ENCODE measurements at regions not wholly inside any gene's neighbourhood (a gene's known extent, or its start where the extent isn't known, plus 50 kb on each side); places are given as distances from the start of the nearest gene placed in this dataset.

GRCh38 chr20:50416269-50417022, 93.7 kb upstream of the PTPN1 start:
- FAIRE-seq: no peak
- TF ChIP-seq POLR2A (IDR thresholded peaks at IDR 0.05; ENCODE audit: low read depth, low read length) (no peak), TAF1 (IDR thresholded peaks at IDR 0.05; ENCODE audit: borderline replicate concordance, low read depth, low read length) (no peak), POLR2AphosphoS5 (IDR thresholded peaks at IDR 0.05; ENCODE audit: low read depth, low read length) (no peak)
- DNase-seq (ENCODE audit: insufficient read length): no peak

DNA sequence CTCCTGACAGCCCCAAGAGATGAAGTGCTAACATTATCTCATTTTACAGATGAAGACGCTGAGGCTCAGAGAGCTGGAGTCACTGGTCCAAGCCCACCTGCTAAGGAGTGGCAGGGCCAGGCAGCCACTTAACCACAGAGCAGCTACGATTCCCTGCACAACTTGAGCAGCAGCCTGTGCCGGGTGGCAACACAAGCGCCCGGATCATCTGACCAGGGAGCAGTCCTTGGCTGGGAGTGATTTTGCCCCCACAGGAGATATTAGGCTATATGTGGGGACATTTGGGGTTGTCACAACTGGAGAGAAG, 93.2 kb upstream of the PTPN1 start:
- DNase-seq (ENCODE audit: insufficient read length): no peak
- no peak for FAIRE-seq
- no peak for TF ChIP-seq TAF1 (IDR thresholded peaks at IDR 0.05; ENCODE audit: borderline replicate concordance, low read depth, low read length)

- no peak for DNase-seq (ENCODE audit: insufficient read length)
- FAIRE-seq: no peak
- no peak for TF ChIP-seq POLR2A (IDR thresholded peaks at IDR 0.05; ENCODE audit: low read depth, low read length)
- no peak for TF ChIP-seq POLR2AphosphoS5 (IDR thresholded peaks at IDR 0.05; ENCODE audit: low read depth, low read length)
- TF ChIP-seq TAF1 (IDR thresholded peaks at IDR 0.05; ENCODE audit: borderline replicate concordance, low read depth, low read length): no peak
Measured at GRCh38 chr20:50417484-50418235, 92.5 kb upstream of the PTPN1 start.

DNA sequence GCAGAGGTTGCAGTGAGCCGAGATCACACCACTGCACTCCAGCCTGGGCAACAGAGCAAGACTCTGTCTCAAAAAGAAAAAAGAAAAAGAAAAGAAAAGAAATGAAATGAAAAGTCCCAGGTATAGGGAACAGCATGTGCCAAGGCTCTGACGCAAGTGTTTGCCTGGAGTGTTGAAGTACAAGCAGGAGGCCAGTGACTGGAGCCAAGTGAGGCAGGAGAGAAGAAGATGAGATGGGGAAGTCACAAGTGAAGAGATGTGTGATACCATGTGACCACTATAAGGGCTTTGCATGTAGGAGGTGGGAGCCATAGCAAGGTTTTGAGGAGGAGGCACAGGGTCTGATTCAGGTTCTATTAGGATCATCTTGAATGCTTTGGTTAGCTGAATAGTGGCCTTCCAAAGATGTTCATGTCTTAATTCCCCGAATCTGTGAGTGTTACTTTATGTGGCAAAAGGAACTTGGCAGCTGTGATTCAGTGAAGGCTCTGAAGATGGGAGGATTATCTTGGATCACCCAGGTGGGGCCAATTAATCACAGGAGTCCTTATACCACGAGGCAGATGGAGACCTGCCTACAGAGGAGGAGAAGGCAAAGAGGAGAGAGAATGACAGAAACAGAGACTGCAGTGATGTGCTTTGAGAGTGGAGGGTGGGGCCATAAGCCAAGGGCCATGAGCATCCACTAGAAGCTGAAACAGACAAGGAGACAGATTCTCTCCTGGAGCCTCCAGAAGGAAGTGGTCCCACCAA, 91.1 kb upstream of the PTPN1 start:
- DNase-seq (ENCODE audit: insufficient read length): no peak
- TF ChIP-seq TAF1 (IDR thresholded peaks at IDR 0.05; ENCODE audit: borderline replicate concordance, low read depth, low read length) (no peak), POLR2A (IDR thresholded peaks at IDR 0.05; ENCODE audit: low read depth, low read length) (no peak), POLR2AphosphoS5 (IDR thresholded peaks at IDR 0.05; ENCODE audit: low read depth, low read length) (no peak)
- no peak for FAIRE-seq

- TF ChIP-seq TAF1 (IDR thresholded peaks at IDR 0.05; ENCODE audit: borderline replicate concordance, low read depth, low read length) (no peak), POLR2AphosphoS5 (IDR thresholded peaks at IDR 0.05; ENCODE audit: low read depth, low read length) (no peak), POLR2A (IDR thresholded peaks at IDR 0.05; ENCODE audit: low read depth, low read length) (no peak)
- DNase-seq (ENCODE audit: insufficient read length) (no peak), FAIRE-seq (no peak)
Measured at GRCh38 chr20:50420380-50420779, 89.8 kb upstream of the PTPN1 start.

DNA sequence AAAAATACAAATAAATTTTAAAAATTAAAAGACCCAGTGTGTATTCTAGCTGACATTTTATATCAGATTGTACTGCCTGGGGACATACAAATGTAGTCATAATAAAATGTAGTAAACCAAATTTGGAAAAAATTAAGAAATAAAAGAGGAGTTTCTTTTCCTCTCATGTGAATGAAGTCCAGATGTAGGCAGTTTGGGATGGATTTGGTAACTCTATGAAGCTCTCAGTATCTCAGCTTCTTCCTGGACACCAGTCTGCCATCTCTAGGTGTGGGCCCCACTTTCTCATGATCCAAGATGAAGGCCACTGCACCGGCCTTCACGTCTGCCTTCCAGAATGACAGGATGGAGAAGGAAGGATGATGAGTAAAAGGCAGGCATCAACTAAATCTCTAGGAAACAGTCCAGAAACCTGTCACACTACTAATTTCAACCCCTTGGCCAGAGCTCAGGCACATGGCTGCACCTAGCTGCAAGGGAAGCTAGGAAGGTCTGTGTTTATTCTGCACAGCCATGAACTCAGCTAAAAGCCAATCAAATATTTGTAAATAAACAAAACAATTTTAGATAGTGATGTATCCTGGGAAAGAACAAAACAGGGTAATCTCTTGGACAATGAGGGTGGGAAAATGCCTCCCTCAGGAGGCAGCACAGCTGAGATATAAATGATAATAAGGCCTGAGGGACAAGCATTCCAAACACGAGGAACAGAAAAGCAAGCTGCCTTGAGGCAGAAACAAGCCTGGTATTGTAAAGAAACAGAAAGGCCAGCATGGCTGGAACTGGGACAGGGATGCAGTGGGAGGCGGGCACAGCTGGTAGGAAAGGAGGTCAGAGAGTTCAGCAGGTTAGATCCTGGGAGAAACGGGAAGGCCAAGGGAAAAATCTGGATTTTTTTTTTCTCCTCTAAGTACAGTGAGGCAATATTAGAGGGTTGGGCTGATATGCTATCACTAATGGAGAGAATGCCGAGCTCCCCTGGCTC, 88.5 kb upstream of the PTPN1 start:
- DNase-seq (ENCODE audit: insufficient read length) (no peak), FAIRE-seq (no peak)
- TF ChIP-seq POLR2A (IDR thresholded peaks at IDR 0.05; ENCODE audit: low read depth, low read length) (no peak), TAF1 (IDR thresholded peaks at IDR 0.05; ENCODE audit: borderline replicate concordance, low read depth, low read length) (no peak), POLR2AphosphoS5 (IDR thresholded peaks at IDR 0.05; ENCODE audit: low read depth, low read length) (no peak)

DNA sequence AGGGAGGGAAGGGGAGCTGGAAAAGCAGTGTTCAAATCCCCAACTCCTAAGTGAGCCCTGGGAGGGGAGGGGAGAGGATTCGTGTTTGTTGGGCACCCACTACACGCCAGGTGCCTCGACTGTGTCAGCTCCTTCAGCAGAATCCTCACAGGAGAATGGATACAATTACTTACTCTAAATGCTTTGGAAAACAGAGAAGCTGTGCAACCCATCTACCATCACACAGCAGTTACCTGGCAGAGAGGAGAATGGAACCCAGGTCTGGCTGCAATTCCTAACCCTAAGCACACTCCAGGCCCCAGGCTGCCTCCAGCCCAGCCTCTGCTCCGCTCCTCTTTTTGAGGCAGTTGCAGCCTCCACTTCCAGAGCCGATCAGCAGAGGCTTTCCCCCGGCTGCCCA, 86.4 kb upstream of the PTPN1 start:
- no peak for TF ChIP-seq POLR2AphosphoS5 (IDR thresholded peaks at IDR 0.05; ENCODE audit: low read depth, low read length)
- TF ChIP-seq POLR2A (IDR thresholded peaks at IDR 0.05; ENCODE audit: low read depth, low read length): no peak
- TF ChIP-seq TAF1 (IDR thresholded peaks at IDR 0.05; ENCODE audit: borderline replicate concordance, low read depth, low read length): no peak
- no peak for FAIRE-seq
- no peak for DNase-seq (ENCODE audit: insufficient read length)

DNA sequence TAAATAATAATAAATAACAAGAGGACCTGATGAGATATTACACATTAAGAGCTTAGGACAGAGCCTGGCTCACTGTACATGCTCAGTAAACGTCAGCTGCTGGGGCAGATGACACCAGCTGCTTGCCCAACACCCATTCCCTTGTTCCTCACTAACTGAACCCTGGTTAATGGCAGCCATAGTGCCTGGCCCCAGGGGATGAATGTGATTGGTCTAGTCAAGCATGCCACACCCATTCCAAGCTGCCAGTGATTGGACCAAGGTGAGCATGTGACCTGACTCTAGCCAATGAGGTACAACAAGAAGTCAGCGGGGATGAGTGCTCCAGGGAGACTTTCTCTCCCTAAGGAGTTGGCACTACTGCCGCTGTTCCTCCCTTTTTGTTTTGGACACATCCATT, 85.1 kb upstream of the PTPN1 start:
- FAIRE-seq (no peak), DNase-seq (ENCODE audit: insufficient read length) (no peak)
- TF ChIP-seq POLR2A (IDR thresholded peaks at IDR 0.05; ENCODE audit: low read depth, low read length) (no peak), POLR2AphosphoS5 (IDR thresholded peaks at IDR 0.05; ENCODE audit: low read depth, low read length) (no peak), TAF1 (IDR thresholded peaks at IDR 0.05; ENCODE audit: borderline replicate concordance, low read depth, low read length) (no peak)

DNA sequence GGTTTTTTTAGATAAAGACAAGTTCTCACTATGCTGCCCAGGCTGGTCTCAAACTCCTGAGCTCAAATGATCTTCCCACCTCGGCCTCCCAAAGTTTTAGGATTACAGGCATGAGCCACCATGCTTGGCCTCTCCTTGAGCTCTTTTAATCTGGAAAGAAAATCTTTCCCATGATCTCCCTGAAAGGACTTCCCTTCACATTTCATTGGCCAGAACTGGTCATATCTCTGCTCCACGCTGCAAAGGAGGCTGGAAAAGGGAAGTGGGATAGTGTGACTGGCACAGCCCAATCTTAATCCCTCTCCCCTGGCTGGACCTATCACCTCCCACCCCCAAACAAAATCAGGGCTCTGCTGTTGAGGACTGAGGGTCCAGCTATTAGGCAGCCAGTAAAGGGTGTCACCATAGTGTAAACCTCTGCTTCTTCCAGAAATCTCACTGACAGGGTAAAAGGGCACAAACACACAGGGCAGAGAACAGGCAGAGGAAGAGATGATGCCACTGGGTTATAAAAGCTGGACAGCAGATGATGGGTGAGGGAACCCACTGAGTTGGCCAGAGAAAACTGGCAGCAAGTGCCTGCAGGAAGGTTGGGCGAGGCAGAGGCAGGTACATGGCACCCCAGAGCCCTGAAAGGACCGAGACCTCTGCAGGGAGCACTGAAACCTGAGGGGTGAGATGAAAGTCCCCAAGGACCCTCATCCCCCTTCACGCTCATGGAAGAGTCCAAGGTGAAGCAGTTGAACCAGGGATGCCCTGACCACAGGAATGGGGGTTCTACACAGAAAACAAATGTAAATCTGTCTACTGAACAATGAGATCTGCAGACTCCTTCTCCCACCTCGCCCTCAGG, 83.1 kb upstream of the PTPN1 start:
- no peak for DNase-seq (ENCODE audit: insufficient read length)
- TF ChIP-seq POLR2AphosphoS5 (IDR thresholded peaks at IDR 0.05; ENCODE audit: low read depth, low read length) (no peak), POLR2A (IDR thresholded peaks at IDR 0.05; ENCODE audit: low read depth, low read length) (no peak), TAF1 (IDR thresholded peaks at IDR 0.05; ENCODE audit: borderline replicate concordance, low read depth, low read length) (no peak)
- FAIRE-seq: no peak

DNA sequence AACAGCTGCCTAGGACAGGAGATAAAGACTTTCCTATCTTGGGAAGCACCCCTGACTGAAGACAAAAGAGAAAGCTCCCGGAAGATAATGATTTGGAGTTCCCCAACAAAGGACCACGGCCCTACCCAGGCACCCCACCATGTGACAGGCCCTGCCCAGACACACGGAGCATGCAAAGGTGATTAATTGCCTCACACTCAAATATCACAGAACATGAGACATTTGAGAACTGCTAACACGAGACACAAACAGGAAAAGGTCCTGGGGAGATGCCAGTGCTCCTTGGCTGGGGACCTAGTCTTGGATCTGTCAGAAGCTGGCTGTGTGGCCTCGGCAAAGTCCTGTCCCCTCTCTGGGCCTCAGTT, 82.5 kb upstream of the PTPN1 start:
- FAIRE-seq: no peak
- TF ChIP-seq TAF1 (IDR thresholded peaks at IDR 0.05; ENCODE audit: borderline replicate concordance, low read depth, low read length) (no peak), POLR2AphosphoS5 (IDR thresholded peaks at IDR 0.05; ENCODE audit: low read depth, low read length) (no peak), POLR2A (IDR thresholded peaks at IDR 0.05; ENCODE audit: low read depth, low read length) (no peak)

More for the DNA sequence above, 82.5 kb upstream of the PTPN1 start:
- no peak for DNase-seq (ENCODE audit: insufficient read length)

Data from GM12892 (cell line).